Right ventricle myocardium inferior (tissue), 1 donor: ENCODE measurements at regions not wholly inside any gene's neighbourhood (a gene's known extent, or its start where the extent isn't known, plus 50 kb on each side); places are given as distances from the start of the nearest gene placed in this dataset.

Experiments
- ATAC-seq: fragments of 200-7000 bp; cut with Tn5 transposase; one replicate; pipeline ENCODE4 v1.9.1; 2020; ENCODE audit warnings: mild to moderate bottlenecking, moderate library complexity
- DNase-seq: peaks from one replicate; pipeline ENCODE4 v3.0.0; 2021; ENCODE audit errors: missing footprints
- intact Hi-C: fragments of 100-400 bp; cut with DNase I; formaldehyde crosslinking; loops from one replicate; pipeline ENCODE4 v1.11.0; 2022
- donor health status: DM: no; HTN: yes; CAD: no; lungs with severe emphysema.

DNA sequence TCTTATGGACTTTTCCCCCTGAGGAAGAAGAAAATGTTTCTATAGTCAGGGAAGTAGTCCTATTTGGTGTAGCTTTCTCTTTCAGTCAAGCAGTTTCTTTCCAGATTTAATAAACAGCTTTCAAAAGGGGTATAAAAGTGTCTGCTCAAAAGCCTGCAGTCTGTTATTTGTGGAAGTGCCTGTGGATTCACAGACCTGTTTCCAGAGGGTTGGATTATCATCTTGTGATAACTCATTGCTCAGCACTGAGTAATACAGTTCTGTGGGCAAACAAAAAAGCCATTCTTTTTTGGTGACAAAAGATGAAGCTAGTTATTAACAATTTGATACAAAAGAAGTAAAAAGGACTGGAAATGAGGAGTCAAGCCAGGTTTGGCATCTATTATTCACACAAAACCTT, 358.2 kb upstream of the ID4 start:
- DNase-seq = no peak
- ATAC-seq = no peak
- intact Hi-C loops = no loop called here

GRCh38 chr6:19479551-19479950, 357.6 kb upstream of the ID4 start:
- ATAC-seq = no peak
- intact Hi-C loops = no loop called here

GRCh38 chr6:19492636-19493405, 344.3 kb upstream of the ID4 start:
- ATAC-seq (no peak), DNase-seq (no peak)
- intact Hi-C loops = no loop called here

More at GRCh38 chr6:19479551-19479950, 357.6 kb upstream of the ID4 start:
- DNase-seq = no peak

DNA sequence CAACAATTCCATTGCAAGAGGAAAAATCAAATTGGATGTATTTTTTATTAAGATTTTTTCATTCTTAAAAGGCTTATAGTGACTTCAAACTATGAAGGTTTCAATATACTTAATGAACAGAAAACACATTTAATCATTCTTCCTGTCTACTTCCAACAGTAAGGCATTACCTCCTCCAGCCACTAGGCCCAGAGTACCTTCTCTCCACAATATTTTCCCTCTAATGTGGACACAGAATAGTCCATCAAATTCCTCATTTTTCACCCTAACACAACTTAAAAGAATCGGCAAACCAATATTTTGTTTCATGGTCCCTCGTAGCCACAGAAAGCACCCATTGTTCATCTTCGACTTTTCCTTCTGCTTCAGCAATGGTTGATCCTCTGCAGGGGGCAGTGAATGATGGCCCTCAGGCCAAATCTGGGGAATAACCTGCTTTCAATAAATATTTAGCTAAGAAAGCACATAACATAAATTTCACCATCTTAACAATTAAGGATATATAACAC, 335.4 kb upstream of the ID4 start:
- DNase-seq (no peak), ATAC-seq (no peak)
- intact Hi-C loops = no loop called here

DNA sequence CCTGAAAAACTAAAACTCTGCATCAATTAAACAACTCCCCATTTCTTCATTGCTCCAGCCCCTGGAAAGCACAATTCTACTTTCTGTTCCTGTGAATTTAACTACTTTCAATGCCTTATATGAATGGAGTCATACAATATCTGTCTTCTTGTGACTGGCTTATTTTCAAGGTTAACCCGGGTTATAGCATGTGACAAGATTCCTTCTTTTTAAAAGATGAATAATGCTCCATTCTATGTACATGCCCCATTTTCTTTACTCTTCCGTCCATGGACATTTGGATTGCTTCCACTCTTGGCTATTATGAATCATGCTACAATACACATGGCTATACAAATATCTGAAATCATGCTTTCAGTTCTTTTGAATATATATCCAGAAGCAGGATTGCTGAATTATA, 334.9 kb upstream of the ID4 start:
- ATAC-seq (no peak), DNase-seq (no peak)
- intact Hi-C loops = no loop called here

DNA sequence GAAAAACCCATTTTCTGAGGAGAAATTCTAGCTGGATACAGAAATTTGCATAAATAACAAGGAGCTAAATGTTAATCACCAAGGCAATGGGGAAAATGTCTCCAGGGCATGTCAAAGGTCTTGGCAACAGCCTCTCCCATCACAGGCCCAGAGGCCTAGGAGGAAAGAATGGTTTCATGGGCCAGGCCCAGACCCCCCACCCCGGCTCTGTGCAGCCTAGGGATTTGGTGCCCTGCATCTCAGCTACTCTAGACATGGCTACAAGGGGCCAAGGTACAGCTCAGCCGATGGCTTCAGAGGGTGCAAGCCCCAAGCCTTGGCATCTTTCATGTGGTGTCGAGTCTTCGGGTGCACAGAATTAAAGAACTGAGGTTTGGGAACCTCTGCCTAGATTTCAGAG, 321.2 kb upstream of the ID4 start:
- ATAC-seq (no peak), DNase-seq (no peak)
- intact Hi-C loops = no loop called here

DNA sequence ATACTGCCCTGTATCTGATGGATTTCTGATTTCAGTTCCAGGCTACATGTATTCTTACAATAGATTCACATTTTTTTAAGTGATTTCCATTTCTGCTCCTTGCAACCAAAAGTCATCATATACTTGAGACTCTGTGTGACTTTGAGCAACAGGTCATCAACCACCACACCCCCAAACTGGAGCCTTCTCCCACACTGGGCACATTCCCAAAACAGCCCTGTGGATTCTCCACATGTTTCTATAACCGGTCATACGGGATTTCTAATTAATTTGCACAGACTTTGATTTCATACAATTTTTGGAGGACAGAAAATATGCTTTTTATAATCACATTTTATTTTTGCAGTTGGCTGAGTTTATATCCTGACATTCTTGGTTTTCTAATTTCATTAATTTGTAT, 317.2 kb upstream of the ID4 start:
- ATAC-seq (no peak), DNase-seq (no peak)
- intact Hi-C loops = no loop called here

DNA sequence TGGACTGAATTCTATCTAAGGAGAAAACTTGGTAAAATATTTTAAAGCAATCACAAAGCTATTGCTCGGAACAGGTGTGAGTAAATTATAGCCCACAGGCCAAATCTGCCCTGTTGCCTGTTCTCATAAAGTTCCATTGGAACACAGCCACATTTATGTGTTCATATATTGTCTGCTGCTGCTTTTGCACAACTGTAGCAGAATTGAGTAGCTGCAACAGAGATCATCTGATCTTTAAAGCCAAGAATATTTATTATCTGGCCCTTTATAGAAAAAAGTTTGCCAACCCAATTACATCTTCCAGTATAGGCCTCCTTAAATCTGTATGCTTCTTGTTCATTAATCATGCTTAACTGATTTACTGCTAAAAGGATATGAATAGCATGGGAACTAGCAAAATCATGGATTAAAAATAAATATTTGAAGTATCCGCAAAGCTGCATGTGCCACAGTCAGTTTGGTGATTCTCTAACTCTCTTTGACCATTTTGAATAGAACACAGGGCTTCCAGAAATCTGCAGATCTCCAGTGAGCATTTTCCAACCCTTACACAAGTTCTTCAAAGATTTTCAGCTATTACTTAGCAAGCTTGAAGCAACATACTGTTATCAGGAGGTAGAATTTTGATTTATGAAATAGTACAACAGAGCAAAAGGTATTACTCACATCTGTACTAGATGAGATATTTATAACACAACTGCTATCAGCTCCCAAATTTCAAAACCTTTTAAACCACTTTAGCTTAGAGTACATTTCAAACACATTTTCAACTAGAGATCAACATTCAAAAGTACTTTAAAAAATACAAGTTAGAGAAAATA, 312.6 kb upstream of the ID4 start:
- intact Hi-C loops = no loop called here
- ATAC-seq (no peak), DNase-seq (no peak)

DNA sequence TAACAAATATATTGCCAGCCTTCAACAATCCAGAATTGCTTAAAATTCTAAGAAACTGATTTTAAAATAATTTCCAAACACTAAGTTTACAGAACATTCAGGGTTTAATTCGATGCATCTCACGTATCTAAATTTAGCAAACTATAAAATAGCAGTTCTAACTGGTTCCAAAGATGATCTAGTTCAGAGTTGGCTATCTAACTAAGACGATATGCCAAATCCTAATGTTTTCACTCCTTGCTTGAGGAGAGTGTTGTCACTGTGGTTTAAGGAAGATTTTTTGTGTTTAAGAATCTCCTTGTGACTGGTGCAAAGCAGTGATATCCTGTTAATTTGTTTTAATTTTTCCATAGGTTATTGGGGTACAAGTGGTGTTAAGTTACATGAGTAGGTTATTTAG, 311.5 kb upstream of the ID4 start:
- intact Hi-C loops = no loop called here
- ATAC-seq (no peak), DNase-seq (no peak)

DNA sequence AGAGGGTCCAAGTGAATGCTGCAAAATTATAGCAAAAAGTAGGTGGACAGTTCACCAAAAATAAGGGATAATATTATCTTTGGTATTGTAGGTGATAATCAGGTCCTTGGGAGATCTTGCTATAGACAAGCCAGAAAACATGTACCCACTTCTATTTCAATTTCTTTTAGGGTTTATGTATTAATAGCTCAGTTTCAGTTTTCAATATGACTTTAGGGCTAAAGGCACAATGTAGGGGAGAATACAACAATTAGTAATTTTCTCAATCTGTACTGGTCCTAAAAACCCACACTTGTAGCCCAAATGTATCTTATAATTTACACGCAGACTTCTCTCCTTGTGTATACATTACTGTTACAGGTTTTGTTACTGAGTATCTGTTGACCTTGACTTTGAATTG, 307.0 kb upstream of the ID4 start:
- ATAC-seq (no peak), DNase-seq (no peak)
- intact Hi-C loops = no loop called here

DNA sequence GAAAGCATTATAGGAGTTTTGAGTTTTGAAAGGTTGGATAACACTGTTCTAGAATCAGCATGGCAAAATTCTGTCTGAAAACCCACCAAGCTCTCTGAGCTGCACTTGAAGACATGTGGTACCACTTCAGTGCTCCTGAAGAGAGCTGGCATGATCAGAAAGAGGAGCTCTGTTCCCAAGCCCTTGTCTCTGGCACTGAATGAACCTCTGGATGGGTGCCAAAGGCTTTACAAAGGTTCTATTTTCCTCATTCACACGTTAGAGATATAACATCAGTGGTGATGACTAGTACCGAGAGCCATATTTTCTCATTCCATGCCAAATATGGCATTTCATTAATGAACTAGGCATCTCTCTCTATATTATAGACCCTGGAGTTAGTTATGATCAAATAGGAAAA, 301.8 kb upstream of the ID4 start:
- intact Hi-C loops = no loop called here
- DNase-seq (no peak), ATAC-seq (no peak)

GRCh38 chr6:19536838-19537237, 300.3 kb upstream of the ID4 start:
- intact Hi-C loops = no loop called here
- no peak for DNase-seq
- no peak for ATAC-seq

DNA sequence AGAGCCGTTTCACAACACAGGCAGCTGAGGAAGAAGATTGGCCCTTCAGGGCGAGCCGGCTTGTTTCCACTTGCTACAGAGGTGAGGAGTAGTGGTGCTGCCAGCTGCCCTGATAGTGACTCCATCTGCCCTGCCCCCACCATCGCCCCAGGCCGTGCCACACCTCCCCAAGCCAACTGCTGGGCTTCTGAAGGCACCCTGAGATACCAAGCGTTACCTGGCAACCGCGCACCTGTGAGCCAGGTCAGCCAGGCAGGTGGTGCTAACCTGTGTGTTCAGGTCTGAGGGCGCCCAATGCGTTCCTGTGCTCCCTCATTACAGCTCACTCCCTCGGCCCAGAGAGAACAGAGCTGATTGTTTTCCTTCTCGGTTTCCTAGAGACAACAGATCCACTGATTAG, 299.1 kb upstream of the ID4 start:
- intact Hi-C loops = no loop called here
- DNase-seq = peak; percentile 60
- no peak for ATAC-seq

- ATAC-seq (no peak), DNase-seq (no peak)
- intact Hi-C loops = no loop called here
Measured at GRCh38 chr6:19547507-19547906, 289.7 kb upstream of the ID4 start.

DNA sequence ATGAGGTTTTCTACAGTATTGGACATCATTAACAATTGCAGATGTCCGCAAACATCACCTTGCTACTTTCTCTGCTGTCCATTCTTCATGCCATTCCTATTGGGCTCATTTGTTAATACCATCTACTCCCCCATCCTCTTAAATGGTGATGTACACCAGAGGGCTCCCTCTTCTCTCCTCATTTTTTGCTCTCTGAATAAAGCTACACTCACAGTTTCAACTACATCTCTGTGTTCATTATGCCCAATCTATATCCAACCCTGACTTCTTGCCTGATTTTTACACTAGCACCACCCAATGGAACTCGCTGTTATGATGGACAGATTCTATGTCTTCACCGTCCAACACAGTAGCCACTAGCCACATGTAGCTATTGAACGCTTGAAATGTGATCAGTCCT, 288.1 kb upstream of the ID4 start:
- intact Hi-C loops = no loop called here
- DNase-seq = no peak
- ATAC-seq = no peak

DNA sequence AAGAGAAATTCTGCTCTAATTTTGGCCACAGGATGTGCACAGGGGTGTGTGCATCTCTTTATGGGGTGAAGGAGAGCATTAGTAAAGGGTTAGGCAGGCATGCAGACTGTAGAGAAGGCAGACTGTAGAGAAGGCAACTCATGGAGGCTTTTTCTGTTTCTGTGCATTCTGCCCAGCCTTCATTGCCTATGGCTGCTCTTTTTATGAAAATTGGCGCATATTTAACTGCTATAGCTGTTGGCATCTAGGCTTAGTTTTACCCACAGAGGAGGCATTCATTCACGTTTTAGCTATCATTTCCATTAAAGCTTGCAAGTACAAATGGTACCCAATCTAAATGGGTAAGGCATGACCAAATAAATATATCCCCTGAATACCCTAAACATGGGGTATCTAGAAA, 286.8 kb upstream of the ID4 start:
- ATAC-seq (no peak), DNase-seq (no peak)
- intact Hi-C loops = no loop called here

- intact Hi-C loops = no loop called here
- ATAC-seq (no peak), DNase-seq (no peak)
Measured at GRCh38 chr6:19551611-19552010, 285.6 kb upstream of the ID4 start.

DNA sequence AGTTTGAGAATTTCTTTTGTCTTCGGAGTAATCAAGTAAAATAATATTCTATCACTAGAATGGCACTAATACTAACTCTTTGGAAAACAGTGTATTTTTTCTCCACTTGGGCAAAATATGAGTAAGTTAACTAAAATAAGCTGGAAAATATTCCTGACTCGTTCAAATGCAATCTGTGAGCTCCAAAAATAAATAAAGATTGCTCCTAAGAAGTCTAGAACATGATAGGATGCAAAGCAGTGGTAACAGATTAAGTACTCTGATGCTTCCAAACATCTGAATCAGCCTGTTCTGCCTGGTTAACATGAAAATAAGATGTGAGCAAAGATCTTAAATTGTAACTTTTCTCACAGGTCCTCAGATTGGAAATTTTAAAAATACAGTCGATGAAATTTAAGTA, 285.1 kb upstream of the ID4 start:
- ATAC-seq = no peak
- DNase-seq = no peak
- intact Hi-C loops = no loop called here

DNA sequence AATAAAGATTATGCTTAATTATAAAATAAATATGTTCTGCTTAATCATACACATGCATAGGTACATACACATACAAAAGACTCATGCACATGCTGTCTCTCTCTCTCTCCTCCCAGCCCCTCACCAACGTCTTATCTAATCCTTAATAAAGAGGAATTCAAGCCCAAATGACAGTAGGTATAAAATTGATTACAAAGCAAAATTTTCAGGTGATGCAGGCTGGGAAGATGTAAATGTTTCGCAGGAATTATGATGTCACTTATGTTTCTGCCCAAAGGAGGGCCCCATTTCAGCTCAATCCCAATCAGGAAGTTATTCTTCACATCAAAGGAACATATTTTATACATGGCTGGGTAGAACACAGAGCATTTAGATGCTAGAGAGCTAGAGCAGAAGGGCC, 284.6 kb upstream of the ID4 start:
- DNase-seq = no peak
- intact Hi-C loops = no loop called here
- no peak for ATAC-seq
